GM19468 (cell line): ENCODE measurements at regions not wholly inside any gene's neighbourhood (a gene's known extent, or its start where the extent isn't known, plus 50 kb on each side); places are given as distances from the start of the nearest gene placed in this dataset.

Source experiments
- ATAC-seq: cut with Tn5 transposase; IDR thresholded peaks from one replicate; pipeline ENCODE4 v1.9.1; 2021; ENCODE audit warnings: mild to moderate bottlenecking, moderate library complexity, moderate number of reproducible peaks; ENCODE audit not compliant: unreplicated experiment; ENCODE audit errors: extremely low read depth

- no peak for ATAC-seq
Observed at GRCh38 chr1:84759756-84760155, 69.5 kb upstream of the SSX2IP start.

DNA sequence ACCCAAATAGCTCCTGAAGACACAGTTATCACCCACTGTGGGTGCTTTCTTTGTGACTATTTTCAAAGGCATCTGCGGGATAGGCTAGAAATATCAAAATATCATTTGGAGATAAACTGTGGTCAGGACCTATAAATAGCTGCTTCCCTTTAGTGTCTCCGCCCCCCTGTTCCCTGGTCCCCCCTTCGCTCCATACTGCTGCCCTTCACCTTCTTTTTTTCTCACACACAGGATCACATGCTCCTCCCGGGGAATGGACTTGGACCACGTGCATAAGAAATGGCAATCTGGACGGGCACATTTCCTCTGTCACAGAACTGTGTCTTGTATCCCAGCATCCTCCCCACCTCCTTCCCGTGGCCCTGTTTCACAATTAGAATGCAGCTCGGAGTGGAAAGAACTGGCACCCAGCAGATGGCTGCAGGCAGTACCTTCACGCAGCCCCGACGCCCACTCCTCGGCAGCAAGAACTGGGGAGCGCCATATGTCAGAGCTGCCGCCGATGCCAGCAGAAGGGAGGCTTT is 68.8 kb upstream of the SSX2IP start:
- no peak for ATAC-seq

DNA sequence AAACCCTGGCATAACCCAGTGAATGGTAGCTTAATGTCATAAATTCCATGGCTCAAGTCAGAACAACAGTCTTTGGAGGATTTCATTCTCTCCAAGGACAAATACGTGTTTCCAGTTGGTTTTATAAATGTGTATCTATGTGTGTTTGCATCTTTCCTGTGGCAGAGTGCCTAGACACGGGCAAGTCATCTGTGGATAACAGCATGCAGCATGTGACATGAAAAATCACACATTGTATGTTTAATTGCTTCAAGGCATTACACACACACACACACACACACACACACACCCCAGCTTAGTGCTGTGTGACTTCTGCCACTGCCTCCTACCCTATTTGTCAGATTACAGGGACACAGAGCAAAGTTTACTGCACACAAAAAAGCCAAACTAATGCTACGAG is 68.2 kb upstream of the SSX2IP start:
- no peak for ATAC-seq

- no peak for ATAC-seq
Observed at GRCh38 chr1:84757301-84757700, 67.0 kb upstream of the SSX2IP start.

DNA sequence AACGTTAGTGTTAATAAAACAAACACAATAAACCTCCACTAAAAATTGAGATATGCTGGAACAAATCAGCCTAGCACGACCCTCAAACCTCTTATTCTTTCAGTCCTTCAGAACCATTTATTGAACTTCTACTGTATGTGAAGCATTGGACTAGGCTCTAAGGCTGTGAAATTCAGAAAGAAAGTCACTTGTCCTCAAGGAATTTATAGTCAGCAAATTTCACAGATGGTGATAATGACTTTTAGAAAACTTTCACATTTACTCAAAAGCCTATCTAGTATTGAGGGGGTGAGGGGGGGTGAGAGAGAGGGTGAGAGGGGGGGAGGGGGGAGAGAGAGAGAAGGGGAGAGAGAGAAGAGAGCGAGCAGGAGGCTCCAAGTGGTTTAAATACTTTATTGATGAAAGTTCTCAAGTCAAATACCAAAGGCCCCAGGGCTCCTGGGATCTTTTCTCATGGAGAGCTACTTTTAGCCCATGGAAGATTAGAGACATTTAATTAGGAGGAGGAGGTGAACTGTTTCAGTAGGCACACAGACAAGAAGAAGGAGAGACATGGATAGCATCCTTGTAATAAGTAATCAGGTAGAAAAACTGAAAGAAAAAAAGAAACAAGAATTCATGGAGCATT is 66.3 kb upstream of the SSX2IP start:
- ATAC-seq, result no peak

DNA sequence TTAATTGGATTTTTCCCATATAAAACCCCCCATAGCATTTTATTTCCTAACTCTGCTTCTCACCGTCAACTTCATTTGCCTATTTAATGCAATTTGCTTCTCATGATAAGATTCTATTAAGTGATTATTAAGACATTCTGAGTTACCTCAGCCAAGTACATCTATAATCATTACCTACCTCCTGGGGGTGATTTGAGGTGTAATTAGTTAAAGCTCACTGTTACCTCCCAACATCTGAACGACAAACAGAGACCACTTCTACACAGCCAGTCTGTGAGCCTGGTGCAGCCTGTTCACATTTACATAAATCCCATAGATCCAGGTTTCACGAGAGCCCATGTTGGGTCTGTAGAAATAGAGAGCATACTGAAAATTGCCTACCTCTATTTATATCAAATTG is 65.7 kb upstream of the SSX2IP start:
- no peak for ATAC-seq

DNA sequence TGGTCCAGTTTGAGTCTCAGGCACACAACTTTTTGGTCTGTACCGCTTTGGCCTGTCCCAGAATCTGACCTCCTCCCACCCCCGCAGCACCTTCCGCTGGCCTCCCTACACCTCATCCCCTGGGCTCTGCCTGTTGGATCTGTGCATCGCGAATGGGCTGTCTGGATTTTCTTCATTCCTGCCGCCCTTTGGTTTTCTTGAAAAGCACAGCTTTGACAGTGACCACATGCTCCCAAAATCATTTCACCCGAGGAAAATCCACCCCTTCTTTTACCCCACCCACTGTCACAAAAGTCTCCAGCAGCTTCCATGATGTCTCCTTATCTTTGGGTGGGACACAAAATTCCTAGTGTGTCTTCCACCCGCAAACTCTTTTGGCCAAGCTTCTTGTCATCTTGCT is 65.0 kb upstream of the SSX2IP start:
- ATAC-seq, result no peak

- ATAC-seq, result no peak
Observed at GRCh38 chr1:84754386-84754703, 64.1 kb upstream of the SSX2IP start.

- peak; percentile 47 for ATAC-seq
Observed at GRCh38 chr1:84753516-84754385, 63.5 kb upstream of the SSX2IP start.

GRCh38 chr1:84750110-84750730 is 60.0 kb upstream of the SSX2IP start:
- ATAC-seq, result no peak

DNA sequence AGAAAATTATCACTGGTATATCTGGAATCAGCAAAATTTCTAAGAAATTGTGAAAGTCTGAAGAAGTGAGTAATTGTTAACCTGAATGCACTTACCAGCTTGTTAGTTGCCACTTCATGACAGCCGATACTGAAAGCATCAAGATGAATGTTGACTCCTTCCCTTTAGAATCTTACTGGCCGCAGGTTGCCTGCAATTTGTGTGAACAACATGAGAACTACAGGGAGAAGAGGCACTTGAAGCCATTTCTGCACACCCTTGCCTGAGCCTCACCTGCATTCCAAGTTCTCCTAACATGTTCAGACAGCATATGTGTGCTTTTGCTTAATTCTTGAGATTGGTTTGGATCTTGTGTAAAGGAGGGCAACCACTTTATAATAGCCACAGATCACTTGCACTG is 59.2 kb upstream of the SSX2IP start:
- no peak for ATAC-seq

- no peak for ATAC-seq
Observed at GRCh38 chr1:84748364-84748763, 58.1 kb upstream of the SSX2IP start.

DNA sequence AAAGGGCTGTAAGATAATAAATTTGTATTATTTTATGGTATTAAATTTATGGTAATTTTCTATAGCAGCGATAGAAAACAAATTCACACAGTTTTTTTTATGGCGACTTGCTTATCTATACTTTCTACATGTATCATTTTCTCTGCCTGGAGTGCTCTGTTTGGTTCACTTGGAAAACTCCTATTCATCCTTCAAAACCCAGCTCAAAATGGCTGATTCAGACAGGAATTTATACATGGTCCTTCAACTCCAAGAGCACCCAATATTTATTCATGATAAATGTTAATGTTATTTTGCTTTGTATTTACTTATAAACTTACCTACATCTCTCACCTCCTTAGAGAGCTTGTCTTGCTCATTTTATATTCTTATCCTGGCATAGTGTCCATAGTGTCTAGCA is 55.6 kb upstream of the SSX2IP start:
- no peak for ATAC-seq

GRCh38 chr1:84743896-84744295 is 53.6 kb upstream of the SSX2IP start:
- ATAC-seq, result no peak

DNA sequence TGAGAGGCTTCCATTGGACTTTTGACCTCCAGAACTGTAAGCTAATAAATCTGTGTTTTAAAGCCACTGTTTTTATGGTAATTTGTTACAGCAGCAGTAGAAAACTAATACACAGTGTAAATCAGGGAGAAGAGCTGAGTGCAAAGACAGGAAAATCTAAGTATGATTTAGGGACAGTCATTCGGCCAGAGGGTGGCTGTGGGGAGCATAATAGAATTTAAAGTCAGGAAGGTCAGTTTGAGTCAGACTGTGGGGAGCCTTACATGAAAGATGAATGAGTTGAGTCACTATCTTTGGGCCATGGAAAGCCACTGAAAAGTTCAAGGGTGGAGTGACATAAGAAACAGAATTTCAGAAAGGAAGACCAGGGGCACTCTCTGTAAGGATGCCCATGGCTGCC is 52.4 kb upstream of the SSX2IP start:
- no peak for ATAC-seq

- no peak for ATAC-seq
Observed at GRCh38 chr1:84740050-84740714, 49.9 kb upstream of the SSX2IP start.
